AG04449 (cell line): ENCODE measurements at regions not wholly inside any gene's neighbourhood (a gene's known extent, or its start where the extent isn't known, plus 50 kb on each side); places are given as distances from the start of the nearest gene placed in this dataset.

Experiments
- CTCF ChIA-PET: fragments of 350-600 bp; formaldehyde crosslinking; extraction: SDS; loops from one replicate; lab custom pipeline; 2021; ENCODE audit warnings: antibody characterized with exemption; lab: Yijun Ruan, JAX
- POLR2A ChIA-PET: fragments of 400-600, 350-600 bp; formaldehyde crosslinking; extraction: SDS; loops from one replicate; lab custom pipeline; 2020; ENCODE audit warnings: antibody characterized with exemption, inconsistent platforms; lab: Yijun Ruan, JAX
- DNase-seq: peaks from one replicate; pipeline ENCODE4 v3.0.0-alpha.2; 2010; ENCODE audit warnings: low read depth, low spot score
- H3K4me3 ChIP-seq: 2 replicates; pipeline ENCODE4 v1.5.1; 2011; ENCODE audit warnings: low read depth, mild to moderate bottlenecking, control low read depth, low read length
- CTCF ChIP-seq: IDR thresholded peaks from one replicate; pipeline ENCODE4 v1.5.1; 2011; ENCODE audit warnings: mild to moderate bottlenecking, moderate library complexity, low read length, control low read depth, inconsistent platforms; ENCODE audit not compliant: insufficient read depth; ENCODE audit errors: missing control alignments

- POLR2A ChIA-PET = no interaction called here
- H3K4me3 ChIP-seq = no peak overlapping the region
- TF ChIP-seq CTCF = no peak
- no peak for DNase-seq
- CTCF ChIA-PET = no interaction called here
Measured at GRCh38 chr11:71180694-71181470, 71.5 kb downstream of the SHANK2 start.

- CTCF ChIA-PET = no interaction called here
- no peak overlapping the region for H3K4me3 ChIP-seq
- no peak for DNase-seq
- POLR2A ChIA-PET = no interaction called here
- no peak for TF ChIP-seq CTCF
Measured at GRCh38 chr11:71179877-71180605, 72.3 kb downstream of the SHANK2 start.

GRCh38 chr11:71178076-71178475 is 74.3 kb downstream of the SHANK2 start:
- no peak for TF ChIP-seq CTCF
- ChIA-PET POLR2A (no interaction called here), CTCF (no interaction called here)
- H3K4me3 ChIP-seq = no peak overlapping the region
- DNase-seq = no peak

GRCh38 chr11:71176812-71177211 is 75.6 kb downstream of the SHANK2 start:
- no peak for DNase-seq
- ChIA-PET CTCF (interaction anchor here (1.0 kb wide), 1 partner anchor 19 kb away, joined by 3 read pairs; no protein-coding TSS in a partner anchor), POLR2A (no interaction called here)
- H3K4me3 ChIP-seq = no peak overlapping the region
- TF ChIP-seq CTCF = no peak

- no peak overlapping the region for H3K4me3 ChIP-seq
- no peak for TF ChIP-seq CTCF
- DNase-seq = no peak
- ChIA-PET CTCF (no interaction called here), POLR2A (no interaction called here)
Measured at GRCh38 chr11:71173709-71174108, 78.7 kb downstream of the SHANK2 start.

GRCh38 chr11:71172680-71173079 is 79.7 kb downstream of the SHANK2 start:
- ChIA-PET POLR2A (no interaction called here), CTCF (no interaction called here)
- TF ChIP-seq CTCF = no peak
- DNase-seq = no peak
- no peak overlapping the region for H3K4me3 ChIP-seq
